ENCODE measurements at regions not wholly inside any gene's neighbourhood (a gene's known extent, or its start where the extent isn't known, plus 50 kb on each side); places are given as distances from the start of the nearest gene placed in this dataset.

GRCh38 chr2:15868186-15868585, 72.2 kb upstream of the MYCN start:
- DNase-seq (ENCODE audit: low read depth, low spot score) = no peak
- Mint-ChIP-seq H3K27me3 (ENCODE audit: low read depth) (no peaks in the 10 kb centered on the region), H3K4me3 (no peak overlapping the region), H3K4me1 (peaks cover 13% of the 10 kb centered on the region), H3K9me3 (peaks cover 7% of the 10 kb centered on the region), H3K36me3 (ENCODE audit: low read depth) (peaks cover 4% of the 10 kb centered on the region), H3K27ac (ENCODE audit: unreplicated experiment) (no peak overlapping the region)
- TF ChIP-seq CTCF (conservative IDR thresholded peaks at IDR 0.05) = no peak

- H3K27ac Mint-ChIP-seq (ENCODE audit: unreplicated experiment) = no peak overlapping the region
- peaks cover 7% of the 10 kb centered on the region for H3K9me3 Mint-ChIP-seq
- no peak overlapping the region for H3K4me3 Mint-ChIP-seq
- DNase-seq (ENCODE audit: low read depth, low spot score) = no peak
- H3K4me1 Mint-ChIP-seq = peaks cover 13% of the 10 kb centered on the region
- peaks cover 4% of the 10 kb centered on the region for H3K36me3 Mint-ChIP-seq (ENCODE audit: low read depth)
- H3K27me3 Mint-ChIP-seq (ENCODE audit: low read depth) = no peaks in the 10 kb centered on the region
- no peak for TF ChIP-seq CTCF (conservative IDR thresholded peaks at IDR 0.05)
These were observed 71.6 kb upstream of the MYCN start for GRCh38 chr2:15868704-15869103.

GRCh38 chr2:15869396-15869795, 71.0 kb upstream of the MYCN start:
- peaks cover 4% of the 10 kb centered on the region for H3K36me3 Mint-ChIP-seq (ENCODE audit: low read depth)
- H3K27me3 Mint-ChIP-seq (ENCODE audit: low read depth) = no peaks in the 10 kb centered on the region
- H3K4me3 Mint-ChIP-seq = no peak overlapping the region
- peaks cover 7% of the 10 kb centered on the region for H3K9me3 Mint-ChIP-seq
- no peak for TF ChIP-seq CTCF (conservative IDR thresholded peaks at IDR 0.05)
- DNase-seq (ENCODE audit: low read depth, low spot score) = no peak
- H3K4me1 Mint-ChIP-seq = peaks cover 16% of the 10 kb centered on the region
- no peak overlapping the region for H3K27ac Mint-ChIP-seq (ENCODE audit: unreplicated experiment)

GRCh38 chr2:15869871-15870270, 70.5 kb upstream of the MYCN start:
- Mint-ChIP-seq H3K4me3 (no peak overlapping the region), H3K4me1 (peaks cover 17% of the 10 kb centered on the region), H3K36me3 (ENCODE audit: low read depth) (peaks cover 4% of the 10 kb centered on the region), H3K9me3 (peaks cover 7% of the 10 kb centered on the region), H3K27me3 (ENCODE audit: low read depth) (no peaks in the 10 kb centered on the region), H3K27ac (ENCODE audit: unreplicated experiment) (no peak overlapping the region)
- TF ChIP-seq CTCF (conservative IDR thresholded peaks at IDR 0.05) = no peak
- DNase-seq (ENCODE audit: low read depth, low spot score) = no peak

- Mint-ChIP-seq H3K27ac (ENCODE audit: unreplicated experiment) (no peak overlapping the region), H3K27me3 (ENCODE audit: low read depth) (no peaks in the 10 kb centered on the region), H3K9me3 (peaks cover 7% of the 10 kb centered on the region), H3K4me3 (no peak overlapping the region), H3K4me1 (peaks cover 14% of the 10 kb centered on the region), H3K36me3 (ENCODE audit: low read depth) (peaks cover 4% of the 10 kb centered on the region)
- no peak for TF ChIP-seq CTCF (conservative IDR thresholded peaks at IDR 0.05)
- no peak for DNase-seq (ENCODE audit: low read depth, low spot score)
These were observed 69.8 kb upstream of the MYCN start for GRCh38 chr2:15870565-15870964.

All from neural crest cell (in vitro differentiated cells).